ENCODE measurements at regions not wholly inside any gene's neighbourhood (a gene's known extent, or its start where the extent isn't known, plus 50 kb on each side); places are given as distances from the start of the nearest gene placed in this dataset.

DNA sequence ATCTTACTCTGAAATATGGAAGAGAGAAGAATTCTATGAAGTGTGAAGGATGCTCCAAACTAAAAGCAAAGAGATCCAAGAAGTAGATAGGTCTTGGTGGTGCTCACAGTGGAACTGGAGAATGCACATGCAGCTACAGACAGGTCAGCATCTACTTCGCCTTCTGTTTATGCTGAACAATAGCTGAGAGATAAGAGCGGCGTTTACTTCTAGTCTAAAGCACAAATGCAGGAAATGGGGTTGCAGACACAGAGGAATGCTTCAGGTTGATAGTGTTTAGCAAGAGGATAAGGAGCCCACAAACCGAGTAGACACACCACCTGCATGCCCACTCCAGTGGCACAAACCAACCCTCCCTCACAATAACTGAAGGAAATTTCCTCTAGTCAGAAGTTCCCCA, 180.0 kb upstream of the RGMB start:
- Histone ChIP-seq H3K4me1 (ENCODE audit: control insufficient read depth, insufficient read depth, low read length) (no peaks in the 10 kb centered on the region), H3K9me3 (ENCODE audit: control insufficient read depth, insufficient read depth, low read length) (no peaks in the 10 kb centered on the region), H3K27ac (ENCODE audit: low read length) (no peak overlapping the region), H3K27me3 (ENCODE audit: control insufficient read depth, insufficient read depth, low read length) (no peaks in the 10 kb centered on the region), H3K4me3 (ENCODE audit: low read length) (no peak overlapping the region), H3K36me3 (ENCODE audit: control insufficient read depth, insufficient read depth, low read length) (no peaks in the 10 kb centered on the region)
- no peak overlapping the region for H3K27ac Mint-ChIP-seq
- no peak for TF ChIP-seq CTCF (IDR thresholded peaks at IDR 0.05)
- peaks cover 3 to 13% of the 10 kb centered on the region in 2 donors for H3K9me3 Mint-ChIP-seq
- WGBS (ENCODE audit: insufficient coverage) = 35% methylated on average over 4 of the region's 4 CpGs
- H3K36me3 Mint-ChIP-seq = no peaks in the 10 kb centered on the region
- no peak overlapping the region for H3K4me3 Mint-ChIP-seq
- no peaks in the 10 kb centered on the region for H3K27me3 Mint-ChIP-seq (ENCODE audit: low read depth in 2 of 2)
- DNase-seq (no peak), ATAC-seq (no peak)
- H3K4me1 Mint-ChIP-seq = no peaks in the 10 kb centered on the region
- intact Hi-C loops (cut with micrococcal nuclease) = no loop called here

DNA sequence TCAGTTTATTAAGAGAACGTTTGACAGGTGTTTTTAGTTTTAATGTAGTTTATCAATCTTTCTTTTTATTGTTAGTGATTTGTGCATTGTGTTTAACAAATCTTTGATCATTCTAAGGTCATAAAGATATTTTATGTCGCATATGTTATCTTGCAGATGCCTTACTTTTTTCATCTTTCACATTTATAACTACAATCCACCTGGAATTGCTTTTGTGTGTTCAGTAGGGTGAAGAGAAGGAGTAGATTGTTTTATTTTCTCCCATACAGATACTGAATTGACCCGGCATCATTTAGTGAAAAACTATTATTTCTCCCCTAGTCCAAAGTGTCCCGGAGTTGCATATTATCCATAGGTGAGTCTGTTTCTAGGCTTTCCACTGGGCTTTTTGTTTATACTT, 179.4 kb upstream of the RGMB start:
- Mint-ChIP-seq H3K36me3 (no peaks in the 10 kb centered on the region), H3K4me3 (no peak overlapping the region), H3K4me1 (no peaks in the 10 kb centered on the region), H3K27ac (no peak overlapping the region), H3K27me3 (ENCODE audit: low read depth in 2 of 2) (no peaks in the 10 kb centered on the region), H3K9me3 (peaks cover 3 to 13% of the 10 kb centered on the region in 2 donors)
- ATAC-seq = no peak
- H3K4me1 ChIP-seq (ENCODE audit: control insufficient read depth, insufficient read depth, low read length) = no peaks in the 10 kb centered on the region
- no peaks in the 10 kb centered on the region for H3K36me3 ChIP-seq (ENCODE audit: control insufficient read depth, insufficient read depth, low read length)
- DNase-seq = no peak
- H3K27ac ChIP-seq (ENCODE audit: low read length) = no peak overlapping the region
- intact Hi-C loops (cut with micrococcal nuclease) = no loop called here
- WGBS (ENCODE audit: insufficient coverage) = no CpG with 5 or more reads among the region's 4 CpGs
- no peaks in the 10 kb centered on the region for H3K27me3 ChIP-seq (ENCODE audit: control insufficient read depth, insufficient read depth, low read length)
- no peaks in the 10 kb centered on the region for H3K9me3 ChIP-seq (ENCODE audit: control insufficient read depth, insufficient read depth, low read length)
- no peak for TF ChIP-seq CTCF (IDR thresholded peaks at IDR 0.05)
- H3K4me3 ChIP-seq (ENCODE audit: low read length) = no peak overlapping the region

DNA sequence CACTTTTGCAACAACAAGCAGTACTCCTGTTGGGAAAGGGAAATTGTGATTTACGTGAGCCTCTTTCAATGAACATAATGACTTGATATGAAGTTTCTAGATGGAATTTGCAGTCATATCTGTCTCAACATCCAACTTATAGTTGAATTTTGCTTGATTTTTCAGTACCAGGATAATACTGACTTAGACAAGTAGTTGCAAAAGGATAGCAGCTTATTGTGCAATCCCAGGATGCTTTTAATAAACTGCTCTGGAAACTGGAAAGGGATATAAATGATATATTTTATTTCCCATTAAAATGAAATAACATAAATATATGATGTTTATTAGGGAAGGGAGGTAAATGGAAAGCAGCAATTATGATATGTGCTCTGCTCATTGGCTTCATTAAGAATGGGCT, 174.4 kb upstream of the RGMB start:
- no peaks in the 10 kb centered on the region for H3K4me1 Mint-ChIP-seq
- DNase-seq = no peak
- no peak for TF ChIP-seq CTCF (IDR thresholded peaks at IDR 0.05)
- intact Hi-C loops (cut with micrococcal nuclease) = no loop called here
- no peak for ATAC-seq
- Histone ChIP-seq H3K36me3 (ENCODE audit: control insufficient read depth, insufficient read depth, low read length) (no peaks in the 10 kb centered on the region), H3K9me3 (ENCODE audit: control insufficient read depth, insufficient read depth, low read length) (peaks cover 3% of the 10 kb centered on the region), H3K27me3 (ENCODE audit: control insufficient read depth, insufficient read depth, low read length) (no peaks in the 10 kb centered on the region), H3K4me1 (ENCODE audit: control insufficient read depth, insufficient read depth, low read length) (no peaks in the 10 kb centered on the region), H3K27ac (ENCODE audit: low read length) (no peak overlapping the region), H3K4me3 (ENCODE audit: low read length) (no peak overlapping the region)
- H3K9me3 Mint-ChIP-seq = peaks cover 13 to 22% of the 10 kb centered on the region in 2 donors
- peaks cover 17% of the 10 kb centered on the region for H3K36me3 Mint-ChIP-seq
- H3K4me3 Mint-ChIP-seq = no peak overlapping the region
- H3K27ac Mint-ChIP-seq = no peak overlapping the region
- WGBS (ENCODE audit: insufficient coverage) = no CpG with 5 or more reads among the region's 1 CpG
- H3K27me3 Mint-ChIP-seq (ENCODE audit: low read depth in 2 of 2) = no peaks in the 10 kb centered on the region

GRCh38 chr5:98602534-98603112, 170.8 kb upstream of the RGMB start:
- intact Hi-C loops (cut with micrococcal nuclease) = no loop called here
- Mint-ChIP-seq H3K4me3 (no peak overlapping the region), H3K9me3 (peaks cover 13 to 15% of the 10 kb centered on the region in 2 donors)

More at GRCh38 chr5:98602534-98603112, 170.8 kb upstream of the RGMB start:
- TF ChIP-seq CTCF (IDR thresholded peaks at IDR 0.05) = no peak
- no peaks in the 10 kb centered on the region for H3K4me1 ChIP-seq (ENCODE audit: control insufficient read depth, insufficient read depth, low read length)
- H3K9me3 ChIP-seq (ENCODE audit: control insufficient read depth, insufficient read depth, low read length) = peaks cover 3% of the 10 kb centered on the region
- ATAC-seq = no peak
- no peaks in the 10 kb centered on the region for H3K27me3 ChIP-seq (ENCODE audit: control insufficient read depth, insufficient read depth, low read length)
- no peak overlapping the region for H3K27ac Mint-ChIP-seq
- H3K27me3 Mint-ChIP-seq (ENCODE audit: low read depth in 2 of 2) = no peaks in the 10 kb centered on the region
- H3K27ac ChIP-seq (ENCODE audit: low read length) = no peak overlapping the region
- H3K36me3 ChIP-seq (ENCODE audit: control insufficient read depth, insufficient read depth, low read length) = no peaks in the 10 kb centered on the region
- DNase-seq = no peak
- no peaks in the 10 kb centered on the region for H3K4me1 Mint-ChIP-seq
- H3K4me3 ChIP-seq (ENCODE audit: low read length) = no peak overlapping the region
- H3K36me3 Mint-ChIP-seq = peaks cover 17% of the 10 kb centered on the region
